Thymus (tissue), 11 donors: ENCODE measurements at regions not wholly inside any gene's neighbourhood (a gene's known extent, or its start where the extent isn't known, plus 50 kb on each side); places are given as distances from the start of the nearest gene placed in this dataset.
"Not testable (repeated sequence)": the region's sequence is repeated elsewhere in the genome, so short reads cannot be mapped to it uniquely, and the experiment has no call there.

Experiments used
- DNase-seq, 9 donors: peaks; one replicate each; pipeline ENCODE4 v3.0.0-alpha.2; 2013; ENCODE audit warnings: low spot score in 9 of 9, low read depth in 6 of 9, missing footprints in 1 of 9
- H3K27ac ChIP-seq, 2 donors: one replicate each; pipeline ENCODE4 v1.5.1; 2013; ENCODE audit warnings: control low read depth in 1 of 2, low read depth in 1 of 2, low read length in 1 of 2, mild to moderate bottlenecking in 1 of 2, moderate library complexity in 1 of 2
- H3K27me3 ChIP-seq, 2 donors: one replicate each; pipeline ENCODE4 v1.5.1; 2013; ENCODE audit warnings: low read length in 1 of 2; ENCODE audit not compliant: control insufficient read depth in 2 of 2, insufficient read depth in 1 of 2
- H3K36me3 ChIP-seq, 2 donors: one replicate each; pipeline ENCODE4 v1.5.1; 2013; ENCODE audit warnings: low read length in 1 of 2, mild to moderate bottlenecking in 1 of 2, moderate library complexity in 1 of 2; ENCODE audit not compliant: control insufficient read depth in 2 of 2, insufficient read depth in 2 of 2
- H3K4me1 ChIP-seq, 2 donors: one replicate each; pipeline ENCODE4 v1.5.1; 2013; ENCODE audit warnings: low read length in 2 of 2; ENCODE audit not compliant: control insufficient read depth in 2 of 2, insufficient read depth in 2 of 2
- H3K4me3 ChIP-seq, 2 donors: one replicate each; pipeline ENCODE4 v1.5.1; 2013; ENCODE audit warnings: low read length in 2 of 2, control low read depth in 1 of 2, mild to moderate bottlenecking in 1 of 2
- H3K9me3 ChIP-seq, 2 donors: one replicate each; pipeline ENCODE4 v1.5.1; 2013; ENCODE audit warnings: low read length in 1 of 2, mild to moderate bottlenecking in 1 of 2; ENCODE audit not compliant: control insufficient read depth in 2 of 2, insufficient read depth in 1 of 2
- WGBS: extraction: QIAGEN DNeasy Blood & Tissue Kit; methylation state at CpG from one replicate; pipeline ENCODE4 v1.1.7; 2013; 5-methylcytosine and 5-hydroxymethylcytosine counted together
- donor health status: healthy.

DNA sequence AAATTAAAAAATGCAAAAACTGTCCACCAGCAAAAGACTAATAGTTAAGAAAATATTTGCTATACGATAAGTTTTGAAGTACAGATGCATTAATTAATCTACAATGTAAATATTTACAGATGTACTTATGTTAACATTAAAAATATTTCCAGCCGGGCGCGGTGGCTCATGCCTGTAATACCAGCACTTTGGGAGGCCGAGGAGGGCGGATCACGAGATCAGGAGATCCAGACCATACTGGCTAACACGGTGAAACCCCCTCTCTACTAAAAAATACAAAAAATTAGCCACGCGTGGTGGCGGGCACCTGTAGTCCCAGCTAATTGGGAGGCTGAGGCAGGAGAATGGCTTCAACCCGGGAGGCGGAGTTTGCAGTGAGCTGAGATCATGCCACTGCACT lies 982.8 kb downstream of the SLC6A15 start:
- WGBS: 97% methylated on average over 13 of the region's 13 CpGs

DNA sequence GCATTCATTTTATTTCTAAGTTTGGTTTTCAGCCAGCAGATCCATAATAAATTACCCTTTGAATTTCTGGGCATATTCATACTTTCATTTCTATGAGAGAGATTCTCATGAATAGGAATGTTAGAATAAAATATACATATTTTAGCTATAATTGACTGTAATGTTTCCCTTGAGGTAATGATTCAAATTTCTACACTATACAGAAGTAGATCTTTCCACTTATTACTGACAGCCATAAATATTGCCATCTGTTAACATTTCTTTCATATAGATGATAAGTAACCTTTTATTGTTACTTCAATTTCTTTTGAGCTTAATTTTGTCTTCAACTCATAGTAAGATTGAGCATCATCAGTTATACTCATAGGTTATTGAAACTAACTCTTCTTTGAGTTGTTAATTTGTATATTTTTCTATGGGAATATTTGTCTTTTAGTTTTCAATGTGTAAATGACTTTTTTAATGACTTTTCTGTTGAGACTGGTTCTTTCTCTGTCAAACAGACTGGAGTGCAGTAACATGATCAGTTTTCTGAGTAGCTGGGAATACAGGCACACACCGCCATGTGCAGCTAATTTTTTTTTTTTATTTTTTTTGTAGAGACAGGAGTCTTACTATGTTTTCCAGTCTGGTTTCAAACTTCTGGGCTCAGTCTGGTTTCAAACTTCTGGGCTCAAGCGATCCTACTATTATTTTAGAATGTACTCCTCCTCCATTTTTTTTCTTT lies 991.6 kb downstream of the SLC6A15 start:
- H3K9me3 ChIP-seq: no peaks in the 10 kb centered on the region
- H3K27ac ChIP-seq: no peak overlapping the region
- 95% methylated on average over 2 of the region's 2 CpGs for WGBS
- no peak for DNase-seq
- no peak overlapping the region for H3K4me3 ChIP-seq
- H3K36me3 ChIP-seq: no peaks in the 10 kb centered on the region
- no peaks in the 10 kb centered on the region for H3K27me3 ChIP-seq
- H3K4me1 ChIP-seq: no peaks in the 10 kb centered on the region

More for the DNA sequence above, 982.8 kb downstream of the SLC6A15 start:
- H3K36me3 ChIP-seq, H3K4me1 ChIP-seq, DNase-seq, H3K27me3 ChIP-seq, H3K4me3 ChIP-seq, H3K27ac ChIP-seq, H3K9me3 ChIP-seq: not testable (repeated sequence)

DNA sequence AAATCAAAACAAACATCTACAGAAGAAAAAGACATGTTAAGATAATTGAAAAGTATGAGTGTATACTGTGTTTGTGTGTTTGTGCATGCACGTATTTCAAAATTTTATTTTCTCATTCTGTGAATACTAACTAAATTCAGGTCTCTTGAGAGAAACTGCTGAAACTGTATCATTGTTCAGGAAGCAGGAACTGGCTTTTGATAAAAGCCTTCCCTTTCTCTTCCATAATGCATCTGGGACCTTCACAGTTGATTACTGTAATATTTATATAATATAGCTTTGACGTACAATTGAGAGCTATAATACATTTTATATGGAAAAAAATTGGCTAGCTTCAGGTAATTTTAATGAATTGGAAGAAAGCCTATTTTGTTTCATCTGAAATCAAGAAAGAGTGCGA lies 993.5 kb downstream of the SLC6A15 start:
- no peak overlapping the region for H3K27ac ChIP-seq
- no peaks in the 10 kb centered on the region for H3K9me3 ChIP-seq
- H3K36me3 ChIP-seq: no peaks in the 10 kb centered on the region
- H3K27me3 ChIP-seq: no peaks in the 10 kb centered on the region
- no peak overlapping the region for H3K4me3 ChIP-seq
- no peaks in the 10 kb centered on the region for H3K4me1 ChIP-seq
- DNase-seq: no peak
- WGBS: 85% methylated on average over 3 of the region's 3 CpGs

DNA sequence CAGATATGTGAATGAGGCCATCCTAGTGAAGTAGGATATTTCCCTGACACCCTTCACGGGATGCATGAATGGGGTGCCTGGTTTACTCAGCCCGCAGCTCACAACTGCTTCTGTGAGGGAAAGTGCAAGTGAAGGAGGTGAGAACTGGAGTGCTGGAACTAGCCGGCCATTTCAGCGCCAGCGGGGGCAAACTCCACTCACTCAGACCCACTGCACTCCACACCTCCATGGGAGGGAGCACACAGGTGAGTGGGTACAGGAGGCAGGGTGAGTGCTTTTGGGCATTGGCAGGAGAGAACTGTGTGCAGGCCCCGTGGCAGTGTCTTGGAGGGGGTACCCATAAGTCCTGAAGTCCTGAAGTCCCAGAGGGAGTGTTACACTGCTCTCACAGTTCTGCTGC lies 1008.4 kb downstream of the SLC6A15 start:
- Histone ChIP-seq H3K9me3 (peaks cover 0 to 3% of the 10 kb centered on the region in 2 donors), H3K27me3 (no peaks in the 10 kb centered on the region), H3K36me3 (no peaks in the 10 kb centered on the region), H3K27ac (no peak overlapping the region), H3K4me3 (no peak overlapping the region), H3K4me1 (no peaks in the 10 kb centered on the region)
- 76% methylated on average over 6 of the region's 6 CpGs for WGBS
- DNase-seq: no peak

DNA sequence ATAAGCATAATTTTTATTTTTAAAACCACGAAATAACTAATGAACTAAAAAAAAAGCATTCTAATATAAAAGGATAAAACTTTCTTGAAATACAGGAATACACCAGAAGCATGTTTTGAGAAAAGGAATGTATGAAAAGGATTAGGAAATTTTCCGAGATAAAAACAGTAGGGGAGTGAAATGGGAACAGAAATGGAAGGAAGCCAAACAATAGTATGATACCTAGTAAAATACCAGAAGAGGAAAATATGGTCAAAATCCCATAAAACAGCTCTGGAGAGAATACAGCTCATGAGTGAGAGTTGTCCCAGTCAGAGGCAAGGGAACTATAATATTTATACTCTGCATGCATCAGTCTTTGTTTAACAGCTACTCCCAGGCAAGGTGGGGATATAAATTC lies 1016.2 kb downstream of the SLC6A15 start:
- DNase-seq: no peak
- 73% methylated on average over 2 of the region's 2 CpGs for WGBS
- Histone ChIP-seq H3K27me3 (no peaks in the 10 kb centered on the region), H3K4me1 (no peaks in the 10 kb centered on the region), H3K4me3 (no peak overlapping the region), H3K36me3 (no peaks in the 10 kb centered on the region), H3K27ac (no peak overlapping the region), H3K9me3 (no peaks in the 10 kb centered on the region)

DNA sequence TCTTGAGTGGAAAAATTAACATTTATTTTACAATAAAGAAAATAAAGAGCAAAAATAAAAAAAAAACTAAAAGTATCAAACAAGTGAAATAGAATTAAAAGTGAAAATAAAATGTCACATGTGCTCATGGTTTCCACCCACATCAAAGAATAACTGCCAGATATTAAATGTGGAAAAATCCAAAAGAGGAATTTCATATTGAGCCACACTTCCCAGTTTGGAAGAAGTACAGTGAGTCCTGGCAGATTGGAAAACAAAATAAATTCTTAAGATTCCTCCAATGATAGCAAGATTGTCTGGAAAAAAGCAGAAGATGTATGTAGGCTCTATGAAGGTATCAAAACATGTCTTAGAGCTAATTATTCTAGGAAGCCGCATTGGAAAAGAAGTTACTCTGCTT lies 1019.5 kb downstream of the SLC6A15 start:
- Histone ChIP-seq H3K4me1 (no peaks in the 10 kb centered on the region), H3K27ac (no peak overlapping the region), H3K4me3 (no peak overlapping the region), H3K27me3 (no peaks in the 10 kb centered on the region), H3K9me3 (no peaks in the 10 kb centered on the region), H3K36me3 (no peaks in the 10 kb centered on the region)
- WGBS: 0% methylated on average over 1 of the region's 1 CpG
- DNase-seq: no peak

DNA sequence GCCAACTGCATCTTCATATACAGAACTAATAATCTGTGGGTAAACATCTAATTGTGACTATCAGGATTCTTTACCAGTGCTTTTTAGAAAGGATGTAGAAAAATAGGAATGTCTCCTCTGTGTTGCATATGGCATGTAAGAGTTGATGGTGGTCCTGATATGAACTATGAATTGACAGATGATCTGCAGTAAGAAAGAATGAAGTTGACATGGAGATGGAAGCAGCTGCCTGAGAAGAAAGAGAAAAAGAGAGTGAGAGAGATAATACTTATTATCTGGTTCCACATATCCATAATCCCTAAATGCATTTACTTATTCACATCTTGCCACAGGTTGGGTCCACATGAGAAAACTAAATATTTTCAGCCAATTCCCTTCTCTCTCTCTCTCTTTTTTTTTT lies 1022.9 kb downstream of the SLC6A15 start:
- no peaks in the 10 kb centered on the region for H3K9me3 ChIP-seq
- H3K36me3 ChIP-seq: no peaks in the 10 kb centered on the region
- H3K4me1 ChIP-seq: no peaks in the 10 kb centered on the region
- H3K27me3 ChIP-seq: no peaks in the 10 kb centered on the region
- DNase-seq: no peak
- no peak overlapping the region for H3K4me3 ChIP-seq
- H3K27ac ChIP-seq: no peak overlapping the region

DNA sequence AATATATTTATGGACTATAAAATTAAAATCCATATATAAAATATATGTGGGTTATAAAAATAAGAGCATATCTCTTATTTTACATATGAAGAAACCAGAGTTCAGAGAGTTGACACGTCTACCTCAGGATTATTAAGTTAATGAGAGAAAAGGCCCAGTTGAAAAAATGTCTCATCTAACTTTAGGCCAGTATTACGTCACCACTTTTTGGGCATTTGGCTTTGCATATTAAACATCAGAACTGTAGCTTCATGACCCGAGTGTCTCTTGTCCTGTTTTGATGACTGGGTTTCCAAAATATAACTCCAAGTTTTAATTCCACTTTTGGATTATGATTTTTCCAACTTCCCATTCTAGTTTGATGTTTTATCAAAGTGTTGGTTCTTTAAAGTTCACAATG lies 1026.1 kb downstream of the SLC6A15 start:
- Histone ChIP-seq H3K27me3 (no peaks in the 10 kb centered on the region), H3K9me3 (no peaks in the 10 kb centered on the region), H3K36me3 (no peaks in the 10 kb centered on the region), H3K4me3 (no peak overlapping the region), H3K27ac (no peak overlapping the region), H3K4me1 (no peaks in the 10 kb centered on the region)
- no peak for DNase-seq
- WGBS: 86% methylated on average over 3 of the region's 3 CpGs

DNA sequence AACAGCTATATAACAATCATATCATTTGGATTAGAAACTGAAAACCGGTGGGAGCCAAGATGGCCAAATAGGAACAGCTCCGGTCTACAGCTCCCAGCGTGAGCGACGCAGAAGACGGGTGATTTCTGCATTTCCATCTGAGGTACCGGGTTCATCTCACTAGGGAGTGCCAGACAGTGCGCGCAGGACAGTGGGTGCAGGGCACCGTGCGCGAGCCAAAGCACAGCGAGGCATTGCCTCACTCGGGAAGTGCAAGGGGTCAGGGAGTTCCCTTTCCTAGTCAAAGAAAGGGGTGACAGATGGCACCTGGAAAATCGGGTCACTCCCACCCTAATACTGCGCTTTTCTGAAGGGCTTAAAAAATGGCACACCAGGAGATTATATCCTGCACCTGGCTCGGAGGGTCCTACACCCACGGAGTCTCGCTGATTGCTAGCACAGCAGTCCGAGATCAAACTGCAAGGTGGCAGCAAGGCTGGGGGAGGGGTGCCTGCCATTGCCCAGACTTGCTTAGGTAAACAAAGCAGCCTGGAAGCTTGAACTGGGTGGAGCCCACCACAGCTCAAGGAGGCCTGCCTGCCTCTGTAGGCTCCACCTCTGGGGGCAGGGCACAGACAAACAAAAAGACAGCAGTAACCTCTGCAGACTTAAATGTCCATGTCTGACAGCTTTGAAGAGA lies 1041.5 kb downstream of the SLC6A15 start:
- WGBS: 97% methylated on average over 20 of the region's 20 CpGs
- not testable (repeated sequence) for H3K36me3 ChIP-seq, H3K4me1 ChIP-seq, H3K27ac ChIP-seq, DNase-seq, H3K27me3 ChIP-seq, H3K4me3 ChIP-seq, H3K9me3 ChIP-seq
